ENCODE measurements at regions not wholly inside any gene's neighbourhood (a gene's known extent, or its start where the extent isn't known, plus 50 kb on each side); places are given as distances from the start of the nearest gene placed in this dataset.

DNA sequence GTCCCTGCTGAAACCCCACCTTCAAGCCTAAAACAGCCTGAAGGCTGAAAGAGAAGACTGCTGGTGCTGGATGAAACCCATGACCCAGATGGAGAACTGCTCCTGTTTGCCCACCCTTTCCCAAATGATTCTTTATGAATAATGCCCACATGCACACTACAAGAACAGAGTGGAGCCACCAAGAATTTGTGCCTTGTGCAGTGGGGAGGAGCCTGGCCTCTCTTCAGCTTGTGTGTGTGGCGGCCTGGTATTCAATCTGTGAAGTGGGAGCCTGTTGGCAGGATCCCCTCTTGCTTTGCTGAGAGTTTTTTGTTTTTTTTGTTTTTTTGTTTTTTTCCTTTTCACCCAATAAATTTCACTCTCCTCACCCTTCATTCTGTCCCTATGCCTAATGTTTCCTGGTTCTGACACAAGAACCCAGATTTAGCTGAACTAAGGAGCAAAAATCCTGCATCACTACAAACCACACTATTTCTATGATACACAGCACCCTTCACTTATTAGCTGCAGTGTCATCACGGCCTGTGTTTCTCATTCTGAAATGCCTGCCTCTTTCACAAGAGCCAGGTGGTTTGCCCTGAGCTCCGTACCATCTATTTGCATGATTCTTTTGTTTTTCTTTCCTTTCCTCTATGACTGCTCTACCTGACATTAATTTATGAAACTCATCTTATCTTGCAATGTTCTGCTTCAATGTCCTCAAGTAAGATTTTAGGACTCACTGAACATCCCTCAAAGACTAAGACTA is 585.5 kb upstream of the ATXN7L3B start:
- no peak for DNase-seq (ENCODE audit: low read depth, low spot score)
- Histone ChIP-seq H3K4me3 (ENCODE audit: low read depth, low read length) (no peak overlapping the region), H3K9me3 (ENCODE audit: control insufficient read depth, insufficient read depth, low read length) (no peaks in the 10 kb centered on the region; the same call in 1 of the 2 replicates), H3K27me3 (ENCODE audit: control insufficient read depth, insufficient read depth, low read length) (no peaks in the 10 kb centered on the region), H3K27ac (ENCODE audit: low read depth, low read length) (no peak overlapping the region)
- TF ChIP-seq, protein P1, sequence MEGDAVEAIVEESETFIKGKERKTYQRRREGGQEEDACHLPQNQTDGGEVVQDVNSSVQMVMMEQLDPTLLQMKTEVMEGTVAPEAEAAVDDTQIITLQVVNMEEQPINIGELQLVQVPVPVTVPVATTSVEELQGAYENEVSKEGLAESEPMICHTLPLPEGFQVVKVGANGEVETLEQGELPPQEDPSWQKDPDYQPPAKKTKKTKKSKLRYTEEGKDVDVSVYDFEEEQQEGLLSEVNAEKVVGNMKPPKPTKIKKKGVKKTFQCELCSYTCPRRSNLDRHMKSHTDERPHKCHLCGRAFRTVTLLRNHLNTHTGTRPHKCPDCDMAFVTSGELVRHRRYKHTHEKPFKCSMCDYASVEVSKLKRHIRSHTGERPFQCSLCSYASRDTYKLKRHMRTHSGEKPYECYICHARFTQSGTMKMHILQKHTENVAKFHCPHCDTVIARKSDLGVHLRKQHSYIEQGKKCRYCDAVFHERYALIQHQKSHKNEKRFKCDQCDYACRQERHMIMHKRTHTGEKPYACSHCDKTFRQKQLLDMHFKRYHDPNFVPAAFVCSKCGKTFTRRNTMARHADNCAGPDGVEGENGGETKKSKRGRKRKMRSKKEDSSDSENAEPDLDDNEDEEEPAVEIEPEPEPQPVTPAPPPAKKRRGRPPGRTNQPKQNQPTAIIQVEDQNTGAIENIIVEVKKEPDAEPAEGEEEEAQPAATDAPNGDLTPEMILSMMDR (IDR thresholded peaks at IDR 0.05; ENCODE audit: low read depth, low read length) = no peak
- ChIA-PET POLR2A (no interaction called here), CTCF (no interaction called here)

DNA sequence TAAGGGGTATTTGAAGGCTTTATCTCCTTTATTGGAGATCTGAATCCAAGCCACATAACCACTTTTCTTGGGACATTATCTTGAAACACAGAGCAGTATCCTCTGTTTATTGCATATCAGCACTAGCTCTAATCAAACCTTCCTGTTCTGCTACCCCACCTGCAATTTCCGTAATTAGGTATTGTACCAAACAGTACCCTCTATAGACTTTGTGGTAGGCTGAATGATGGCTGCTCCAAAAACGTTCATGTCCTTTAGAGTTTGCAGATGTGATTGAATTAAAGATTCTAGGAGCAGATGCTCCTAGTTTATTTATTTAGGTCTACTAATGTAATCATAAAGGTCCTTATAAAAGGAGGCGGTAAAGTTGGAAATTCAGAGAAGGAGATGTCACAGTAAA is 573.0 kb upstream of the ATXN7L3B start:
- TF ChIP-seq, protein P1 (IDR thresholded peaks at IDR 0.05; ENCODE audit: low read depth, low read length) = no peak
- Histone ChIP-seq H3K27me3 (ENCODE audit: control insufficient read depth, insufficient read depth, low read length) (no peaks in the 10 kb centered on the region), H3K9me3 (ENCODE audit: control insufficient read depth, insufficient read depth, low read length) (peaks cover 4% of the 10 kb centered on the region; the same call in 1 of the 2 replicates), H3K4me3 (ENCODE audit: low read depth, low read length) (no peak overlapping the region), H3K27ac (ENCODE audit: low read depth, low read length) (no peak overlapping the region)
- CTCF ChIA-PET = no interaction called here
- DNase-seq (ENCODE audit: low read depth, low spot score) = no peak
- POLR2A ChIA-PET = no interaction called here

DNA sequence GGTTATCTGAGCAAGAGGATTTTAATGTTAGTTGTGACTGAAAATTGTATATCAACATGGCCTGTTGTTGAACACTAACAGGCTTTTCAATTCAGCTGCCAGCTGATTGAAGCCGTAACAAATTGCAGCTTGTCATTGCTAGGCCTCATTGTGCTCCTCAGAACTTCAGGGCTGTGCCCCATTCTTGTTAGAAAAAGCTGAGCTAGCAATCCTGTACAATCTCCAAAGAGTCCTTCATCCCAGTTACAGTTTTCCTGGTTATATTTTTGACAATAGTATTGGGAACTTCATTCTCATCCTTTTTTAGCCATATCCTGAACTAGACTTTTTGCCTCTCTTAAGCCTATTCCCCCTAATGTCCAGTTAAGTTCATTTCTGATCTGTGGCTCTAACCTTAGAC is 564.1 kb upstream of the ATXN7L3B start:
- Histone ChIP-seq H3K27ac (ENCODE audit: low read depth, low read length) (no peak overlapping the region), H3K4me3 (ENCODE audit: low read depth, low read length) (no peak overlapping the region), H3K27me3 (ENCODE audit: control insufficient read depth, insufficient read depth, low read length) (no peaks in the 10 kb centered on the region), H3K9me3 (ENCODE audit: control insufficient read depth, insufficient read depth, low read length) (peaks cover 2% of the 10 kb centered on the region; the same call in 1 of the 2 replicates)
- CTCF ChIA-PET = no interaction called here
- TF ChIP-seq, protein P1 (IDR thresholded peaks at IDR 0.05; ENCODE audit: low read depth, low read length) = no peak
- POLR2A ChIA-PET = no interaction called here
- no peak for DNase-seq (ENCODE audit: low read depth, low spot score)

DNA sequence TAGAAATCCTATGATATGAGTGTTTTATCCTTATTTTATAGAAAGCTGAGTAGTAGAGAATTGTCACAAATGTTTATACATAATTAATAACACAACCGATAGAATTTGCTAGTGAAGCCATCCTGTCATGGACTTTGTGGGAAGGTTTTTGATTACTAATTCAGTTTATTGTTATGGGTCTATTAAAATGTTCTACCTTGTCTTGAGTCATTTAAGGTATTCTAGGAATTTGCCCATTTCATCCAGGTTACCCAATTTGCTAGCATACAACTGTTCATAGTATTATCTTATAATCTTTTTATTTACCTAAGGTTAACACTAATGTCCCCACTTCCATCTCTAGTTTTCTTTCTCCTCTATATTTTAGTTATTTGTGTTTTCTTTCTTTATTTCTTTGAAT is 553.1 kb upstream of the ATXN7L3B start:
- no peak overlapping the region for H3K27ac ChIP-seq (ENCODE audit: low read depth, low read length)
- POLR2A ChIA-PET = no interaction called here
- no peak for DNase-seq (ENCODE audit: low read depth, low spot score)
- CTCF ChIA-PET = no interaction called here
- H3K9me3 ChIP-seq (ENCODE audit: control insufficient read depth, insufficient read depth, low read length) = peaks cover 5% of the 10 kb centered on the region
- TF ChIP-seq, protein P1 (IDR thresholded peaks at IDR 0.05; ENCODE audit: low read depth, low read length) = no peak
- no peaks in the 10 kb centered on the region for H3K27me3 ChIP-seq (ENCODE audit: control insufficient read depth, insufficient read depth, low read length)
- no peak overlapping the region for H3K4me3 ChIP-seq (ENCODE audit: low read depth, low read length)

DNA sequence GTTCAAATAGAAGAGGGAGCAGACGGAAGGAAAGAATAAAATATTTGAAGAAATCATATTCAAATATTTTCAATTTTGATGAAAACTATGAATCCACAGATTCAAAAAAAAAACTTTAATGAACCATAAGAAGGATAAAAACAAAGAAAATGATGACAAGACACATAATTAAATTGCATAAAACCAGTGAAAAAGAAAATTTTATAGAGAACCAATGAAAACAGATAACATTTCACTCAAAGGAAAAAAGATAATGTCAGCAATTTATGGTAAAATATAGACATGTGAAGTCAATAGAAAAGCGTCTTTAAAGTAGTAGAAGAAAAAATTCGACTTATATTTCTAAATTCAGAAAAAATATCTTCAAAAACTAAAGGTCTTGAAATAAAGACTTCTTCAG is 546.5 kb upstream of the ATXN7L3B start:
- POLR2A ChIA-PET = no interaction called here
- CTCF ChIA-PET = no interaction called here
- peaks cover 10% of the 10 kb centered on the region for H3K9me3 ChIP-seq (ENCODE audit: control insufficient read depth, insufficient read depth, low read length)

More for the DNA sequence above, 546.5 kb upstream of the ATXN7L3B start:
- Histone ChIP-seq H3K4me3 (ENCODE audit: low read depth, low read length) (no peak overlapping the region), H3K27me3 (ENCODE audit: control insufficient read depth, insufficient read depth, low read length) (no peaks in the 10 kb centered on the region), H3K27ac (ENCODE audit: low read depth, low read length) (no peak overlapping the region)
- DNase-seq (ENCODE audit: low read depth, low spot score) = no peak
- TF ChIP-seq, protein P1 (IDR thresholded peaks at IDR 0.05; ENCODE audit: low read depth, low read length) = no peak

Measured in AG04450 (cell line).